ENCODE measurements at regions not wholly inside any gene's neighbourhood (a gene's known extent, or its start where the extent isn't known, plus 50 kb on each side); places are given as distances from the start of the nearest gene placed in this dataset.
"Not testable (repeated sequence)": the region's sequence is repeated elsewhere in the genome, so short reads cannot be mapped to it uniquely, and the experiment has no call there.

DNA sequence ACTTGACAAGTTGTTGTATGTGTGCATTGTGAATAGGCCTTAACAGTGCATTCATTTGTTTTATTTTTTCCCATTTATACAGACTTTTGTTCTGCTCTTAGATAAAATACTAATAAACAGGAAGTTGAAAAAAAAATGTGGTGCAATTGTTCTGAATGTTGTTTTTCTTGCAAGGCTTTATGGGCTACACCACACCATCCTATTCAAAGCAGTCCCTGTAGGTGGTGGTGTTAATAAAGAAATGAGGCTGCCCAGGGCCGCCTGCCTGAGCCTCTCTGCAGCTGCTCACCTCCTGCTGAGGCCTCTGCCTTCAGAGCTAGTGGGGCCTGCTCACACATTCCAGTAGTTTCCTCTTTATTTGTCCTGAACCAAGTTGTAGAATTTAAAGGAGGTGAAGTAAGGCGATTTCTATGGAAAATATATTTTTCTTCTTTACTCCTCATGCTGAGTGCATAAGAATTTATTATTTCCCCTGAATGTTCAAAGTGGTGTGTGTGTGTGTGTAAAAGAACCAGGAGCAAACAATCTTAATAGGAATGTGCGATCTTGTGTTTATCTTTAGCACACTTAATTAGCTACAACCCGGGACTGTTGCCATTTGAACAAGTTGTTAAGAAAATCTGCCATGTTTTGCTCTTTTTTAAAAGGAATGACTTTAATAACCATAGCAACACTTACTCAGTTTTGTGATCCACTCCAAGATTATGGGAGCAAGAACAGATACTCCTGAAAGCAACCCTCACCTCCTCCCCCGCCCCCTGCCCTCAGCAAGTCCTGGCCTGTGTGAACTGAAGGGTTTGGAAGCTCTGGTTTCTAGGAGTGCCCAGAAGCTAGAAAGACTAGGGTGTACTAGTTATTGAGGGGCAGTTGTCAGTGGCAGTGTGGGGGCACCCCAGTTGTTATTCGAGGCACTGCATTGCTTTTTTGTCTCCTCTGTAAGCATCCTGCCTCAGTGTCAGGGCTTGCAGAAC, 251.6 kb upstream of the PLGLB2 start:
- TF ChIP-seq, protein P1, sequence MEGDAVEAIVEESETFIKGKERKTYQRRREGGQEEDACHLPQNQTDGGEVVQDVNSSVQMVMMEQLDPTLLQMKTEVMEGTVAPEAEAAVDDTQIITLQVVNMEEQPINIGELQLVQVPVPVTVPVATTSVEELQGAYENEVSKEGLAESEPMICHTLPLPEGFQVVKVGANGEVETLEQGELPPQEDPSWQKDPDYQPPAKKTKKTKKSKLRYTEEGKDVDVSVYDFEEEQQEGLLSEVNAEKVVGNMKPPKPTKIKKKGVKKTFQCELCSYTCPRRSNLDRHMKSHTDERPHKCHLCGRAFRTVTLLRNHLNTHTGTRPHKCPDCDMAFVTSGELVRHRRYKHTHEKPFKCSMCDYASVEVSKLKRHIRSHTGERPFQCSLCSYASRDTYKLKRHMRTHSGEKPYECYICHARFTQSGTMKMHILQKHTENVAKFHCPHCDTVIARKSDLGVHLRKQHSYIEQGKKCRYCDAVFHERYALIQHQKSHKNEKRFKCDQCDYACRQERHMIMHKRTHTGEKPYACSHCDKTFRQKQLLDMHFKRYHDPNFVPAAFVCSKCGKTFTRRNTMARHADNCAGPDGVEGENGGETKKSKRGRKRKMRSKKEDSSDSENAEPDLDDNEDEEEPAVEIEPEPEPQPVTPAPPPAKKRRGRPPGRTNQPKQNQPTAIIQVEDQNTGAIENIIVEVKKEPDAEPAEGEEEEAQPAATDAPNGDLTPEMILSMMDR (IDR thresholded peaks at IDR 0.05; ENCODE audit: low read length) = 0 out of 2 replicates have a peak, but pooled peaks have one; percentile 8
- TF ChIP-seq EZH2 (optimal IDR thresholded peaks at IDR 0.05; ENCODE audit: low read depth, low read length) = not testable (repeated sequence)

Data from MM.1S (cell line).